Activated CD4-positive, CD25-positive, alpha-beta regulatory T cell treated with anti-CD3 and anti-CD28 coated beads, Interleukin-2, amount 50 U/mL, for 72 hours (primary cell): ENCODE measurements at regions not wholly inside any gene's neighbourhood (a gene's known extent, or its start where the extent isn't known, plus 50 kb on each side); places are given as distances from the start of the nearest gene placed in this dataset.
"Not testable (repeated sequence)": the region's sequence is repeated elsewhere in the genome, so short reads cannot be mapped to it uniquely, and the experiment has no call there.

ENCODE experiments used
- DNase-seq: peaks from one replicate; pipeline ENCODE4 v3.0.0; 2021

DNA sequence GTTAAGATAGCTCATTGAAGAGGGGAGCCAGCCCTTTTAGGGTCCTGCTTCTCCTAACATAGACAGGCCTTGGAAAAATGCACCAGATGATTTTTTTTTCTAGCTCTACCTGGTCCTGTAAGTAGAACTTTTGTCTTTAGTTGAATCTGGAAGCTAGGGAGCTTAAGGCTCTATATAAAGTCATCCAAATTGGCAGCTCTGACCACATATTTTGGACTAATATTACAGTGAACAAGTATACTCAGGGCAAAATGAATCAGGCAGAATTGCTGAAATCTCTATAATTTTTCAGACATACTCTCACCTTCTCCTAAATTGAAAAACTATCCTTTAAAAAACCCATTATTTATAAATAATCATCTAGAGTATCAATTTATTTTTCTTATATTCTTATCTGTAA is 375.6 kb downstream of the OSTF1 start:
- no peak for DNase-seq

DNA sequence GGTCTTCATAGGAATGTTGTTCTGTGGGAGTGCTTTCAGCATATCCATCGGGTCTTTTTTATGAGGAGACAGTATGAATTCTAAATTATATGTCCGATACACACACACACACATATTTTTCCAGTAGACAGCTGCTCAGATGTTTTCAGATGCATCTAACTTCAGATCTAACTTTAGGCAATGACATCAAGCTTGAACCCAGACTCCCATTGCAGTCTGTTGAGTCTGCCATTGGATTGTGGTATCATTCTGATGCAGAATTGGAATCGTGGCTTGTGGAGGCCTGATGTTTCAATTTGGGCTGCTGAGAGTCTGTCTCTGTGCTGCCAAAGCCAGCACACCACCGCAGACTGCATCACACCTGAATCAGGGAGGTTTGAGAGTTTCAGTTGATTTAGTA is 376.4 kb downstream of the OSTF1 start:
- no peak for DNase-seq

- no peak for DNase-seq
Measured at GRCh38 chr9:75467142-75467541, 378.8 kb downstream of the OSTF1 start.

- DNase-seq: no peak
Measured at GRCh38 chr9:75471549-75472114, 383.3 kb downstream of the OSTF1 start.

DNA sequence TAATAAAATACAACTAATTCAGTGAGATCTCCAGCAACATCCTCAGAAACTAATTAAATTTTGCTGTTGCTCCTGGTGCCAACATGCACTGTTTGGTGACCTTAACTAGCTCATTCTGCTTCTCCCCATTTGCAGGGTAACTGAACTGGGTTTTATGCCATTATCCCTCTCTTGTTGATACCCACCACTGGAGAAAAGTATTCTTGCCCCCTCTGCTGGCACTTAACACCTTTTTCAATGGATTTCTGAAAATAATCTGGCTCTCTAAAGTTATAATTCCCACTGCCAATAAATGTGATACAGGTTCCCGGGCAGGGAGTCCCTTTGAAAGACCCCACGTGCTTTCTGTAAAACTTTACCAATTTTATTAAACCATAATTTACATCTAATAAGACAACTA is 394.3 kb downstream of the OSTF1 start:
- DNase-seq: no peak

DNA sequence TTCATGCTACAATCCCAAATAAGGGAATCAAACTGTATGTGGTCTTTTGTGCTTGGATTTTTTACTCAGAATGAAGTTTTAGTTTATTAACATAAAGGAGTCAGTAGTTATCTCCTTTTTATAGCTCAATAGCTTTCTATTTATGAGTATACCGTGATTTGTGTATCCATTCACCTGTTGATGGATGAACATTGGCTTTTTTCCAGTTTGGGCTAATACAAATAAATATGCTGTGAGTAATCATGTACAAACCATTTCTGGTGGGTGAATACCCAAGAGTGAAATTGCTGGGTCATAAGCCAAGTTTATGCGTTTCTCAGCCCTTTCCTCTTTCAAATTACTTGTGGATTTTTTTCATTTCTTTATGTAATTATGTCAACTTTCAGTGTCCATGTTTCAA is 395.3 kb downstream of the OSTF1 start:
- no peak for DNase-seq

- no peak for DNase-seq
Measured at GRCh38 chr9:75487856-75488718, 399.8 kb downstream of the OSTF1 start.

DNA sequence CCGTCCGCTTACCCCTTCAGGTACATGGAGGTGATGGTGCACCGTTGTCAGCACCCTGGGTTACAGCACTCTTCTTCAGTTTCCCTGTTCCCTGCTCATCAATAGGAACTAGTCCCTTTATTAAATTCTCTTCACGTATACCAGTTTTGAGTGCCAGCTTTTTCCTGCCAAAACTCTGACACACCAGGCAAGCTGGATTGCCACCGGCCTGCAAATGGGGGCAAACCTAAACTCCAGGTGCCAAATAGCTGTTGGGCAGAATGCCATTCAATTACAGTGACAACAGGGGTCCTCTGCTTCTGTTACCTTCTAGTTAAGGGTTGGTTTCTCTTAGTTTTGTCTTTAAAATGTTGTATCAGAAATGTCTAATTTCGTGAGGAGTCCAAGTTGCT is 400.4 kb downstream of the OSTF1 start:
- DNase-seq: no peak

- no peak for DNase-seq
Measured at GRCh38 chr9:75490326-75490725, 400.1 kb upstream of the PCSK5 start.

GRCh38 chr9:75491533-75491932 is 398.9 kb upstream of the PCSK5 start:
- no peak for DNase-seq

DNA sequence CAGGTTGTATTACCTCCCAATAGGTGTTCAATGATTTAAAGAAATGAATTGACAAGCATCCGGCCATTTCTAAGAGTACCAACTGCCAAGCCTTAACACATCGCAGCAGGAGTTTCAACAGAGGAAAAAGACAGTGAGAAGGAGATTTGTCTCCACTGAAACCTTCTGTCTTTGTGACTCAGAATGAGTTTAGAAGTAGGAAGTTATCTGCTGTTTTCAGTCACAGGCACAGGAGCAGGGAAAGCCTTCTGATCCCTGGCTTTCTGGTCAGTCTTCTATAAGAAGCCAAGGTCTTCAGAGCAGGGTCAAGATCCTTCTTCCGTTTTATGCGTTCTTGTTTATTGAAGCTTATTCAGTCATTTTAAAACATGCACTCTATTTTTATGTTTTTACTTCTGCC is 390.7 kb upstream of the PCSK5 start:
- DNase-seq: no peak

GRCh38 chr9:75500479-75500878 is 390.0 kb upstream of the PCSK5 start:
- DNase-seq: no peak

DNA sequence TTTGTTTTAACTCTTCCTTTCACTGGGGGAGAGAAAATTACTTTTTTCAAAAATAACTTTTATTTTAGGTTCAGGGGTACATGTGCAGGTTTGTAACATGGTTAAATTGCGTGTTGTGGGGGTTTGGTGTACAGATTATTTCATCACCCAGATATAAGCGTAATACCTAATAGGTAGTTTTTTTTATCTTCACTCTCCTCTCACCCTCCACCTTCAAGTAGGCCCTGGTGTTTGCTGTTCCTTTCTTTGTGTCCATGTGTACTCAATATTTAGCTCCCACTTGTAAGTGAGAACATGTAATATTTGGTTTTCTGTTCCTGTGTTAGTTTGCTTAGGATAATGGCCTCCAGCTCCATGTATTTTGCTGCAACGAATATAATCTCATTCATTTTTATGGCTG is 389.5 kb upstream of the PCSK5 start:
- not testable (repeated sequence) for DNase-seq

- DNase-seq: no peak
Measured at GRCh38 chr9:75504721-75505120, 385.8 kb upstream of the PCSK5 start.

GRCh38 chr9:75505654-75506053 is 384.8 kb upstream of the PCSK5 start:
- DNase-seq: no peak

DNA sequence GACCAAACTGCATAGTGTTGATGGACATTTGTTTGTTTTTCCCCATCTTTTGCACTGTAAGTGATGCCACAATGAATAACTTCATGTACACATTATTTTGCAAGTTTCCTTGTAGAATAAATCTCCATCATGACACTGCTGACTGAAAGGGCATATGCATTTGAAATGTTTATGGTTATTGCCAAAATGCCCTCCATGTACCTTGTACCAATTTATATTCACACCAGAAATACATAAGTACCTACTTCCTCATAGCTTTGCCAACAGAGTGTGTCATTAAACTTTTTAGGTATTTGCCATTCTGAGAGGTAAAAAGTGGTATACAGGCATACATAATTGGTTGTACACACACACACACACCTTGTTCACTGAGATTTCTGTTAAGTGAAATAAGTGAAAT is 361.0 kb upstream of the PCSK5 start:
- DNase-seq: no peak

GRCh38 chr9:75531588-75531987 is 358.9 kb upstream of the PCSK5 start:
- no peak for DNase-seq

GRCh38 chr9:75532233-75533050 is 358.0 kb upstream of the PCSK5 start:
- no peak for DNase-seq

DNA sequence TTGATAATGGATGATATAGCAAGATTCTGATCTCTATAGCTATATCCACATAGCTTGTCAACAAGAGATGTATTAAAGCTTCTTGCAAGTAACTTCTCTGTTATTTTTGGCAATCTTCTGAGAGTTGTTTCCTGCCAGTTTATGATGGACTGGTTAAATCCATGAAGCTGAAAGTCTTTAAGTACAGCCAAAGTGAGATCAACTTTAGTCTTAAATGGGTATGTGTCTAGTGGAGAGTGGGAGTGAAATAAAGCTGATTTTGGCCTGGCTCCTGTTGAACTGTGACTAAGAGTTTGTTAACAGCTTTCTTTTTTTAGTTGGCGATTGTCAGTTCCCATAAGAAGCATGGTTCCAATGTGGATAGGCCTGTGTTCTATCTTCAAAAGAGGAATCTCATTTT is 350.9 kb upstream of the PCSK5 start:
- no peak for DNase-seq

DNA sequence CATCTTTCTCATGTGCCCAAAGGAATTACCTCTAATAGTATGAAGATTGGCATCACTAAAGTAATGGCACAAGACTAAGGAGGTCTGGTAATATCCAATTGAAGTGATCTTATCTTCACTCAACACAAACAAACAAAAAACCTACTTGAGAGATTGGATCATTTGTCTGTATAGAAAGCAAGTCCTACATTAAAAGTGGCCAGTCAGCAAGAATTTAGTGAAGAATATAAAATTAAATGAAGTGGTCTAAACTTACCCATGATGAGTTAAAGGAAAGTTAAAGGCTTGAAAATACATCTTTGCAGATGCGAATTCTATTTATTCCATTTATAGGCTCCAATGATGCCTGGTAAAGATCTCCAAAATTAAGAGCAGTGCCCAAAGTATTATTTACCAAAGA is 350.3 kb upstream of the PCSK5 start:
- DNase-seq: no peak

DNA sequence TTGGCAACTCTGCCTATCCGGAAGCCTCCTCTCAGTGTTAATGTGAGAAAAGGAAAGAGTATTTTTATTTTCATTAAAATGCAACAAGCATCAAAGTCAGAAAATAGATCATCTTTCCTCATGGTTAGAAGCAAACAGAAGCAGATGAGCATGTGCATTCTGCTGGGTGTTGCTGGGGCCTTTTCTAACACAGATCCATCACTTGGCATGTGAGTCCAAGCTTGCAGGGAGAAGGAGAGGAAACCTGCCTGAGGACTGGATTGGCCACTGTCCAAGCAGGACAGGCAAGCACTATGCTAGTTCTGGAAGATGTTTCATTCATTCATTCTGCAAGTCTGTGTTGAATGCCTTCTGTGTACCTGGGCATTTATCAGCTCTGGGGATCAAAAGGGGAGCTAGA is 348.7 kb upstream of the PCSK5 start:
- DNase-seq: no peak

DNA sequence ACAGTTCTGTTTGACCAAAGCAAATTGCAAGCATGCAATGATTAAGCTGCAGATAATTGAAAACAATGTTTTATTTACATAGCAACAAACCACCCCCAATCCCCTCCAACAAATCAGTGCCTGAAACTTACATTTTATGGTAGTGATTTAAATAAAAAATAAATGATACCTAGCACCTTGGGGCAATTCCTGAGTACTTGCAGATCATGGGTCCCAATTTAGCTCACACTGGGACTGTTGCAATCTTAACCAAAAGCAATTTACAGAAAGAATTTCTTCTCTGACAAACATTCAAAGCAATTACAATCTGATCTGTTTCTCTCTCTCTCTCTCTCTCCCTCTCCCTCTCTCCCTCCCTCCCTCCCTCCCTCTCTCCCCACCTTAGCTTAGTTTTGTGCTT is 345.7 kb upstream of the PCSK5 start:
- DNase-seq: no peak

GRCh38 chr9:75545287-75545686 is 345.2 kb upstream of the PCSK5 start:
- no peak for DNase-seq

- no peak for DNase-seq
Measured at GRCh38 chr9:75548871-75549270, 341.6 kb upstream of the PCSK5 start.
